ENCODE measurements at regions not wholly inside any gene's neighbourhood (a gene's known extent, or its start where the extent isn't known, plus 50 kb on each side); places are given as distances from the start of the nearest gene placed in this dataset.
A peak's percentile ranks its signal among the peaks of the same experiment; 100 is the strongest.
"Not testable (repeated sequence)": the region's sequence is repeated elsewhere in the genome, so short reads cannot be mapped to it uniquely, and the experiment has no call there.

GRCh38 chr2:89756616-89757015, 1065.1 kb downstream of the RPIA start:
- DNase-seq, result peak; percentile 1

GRCh38 chr2:89758332-89759026, 1067.0 kb downstream of the RPIA start:
- DNase-seq, result peak; percentile 2

DNA sequence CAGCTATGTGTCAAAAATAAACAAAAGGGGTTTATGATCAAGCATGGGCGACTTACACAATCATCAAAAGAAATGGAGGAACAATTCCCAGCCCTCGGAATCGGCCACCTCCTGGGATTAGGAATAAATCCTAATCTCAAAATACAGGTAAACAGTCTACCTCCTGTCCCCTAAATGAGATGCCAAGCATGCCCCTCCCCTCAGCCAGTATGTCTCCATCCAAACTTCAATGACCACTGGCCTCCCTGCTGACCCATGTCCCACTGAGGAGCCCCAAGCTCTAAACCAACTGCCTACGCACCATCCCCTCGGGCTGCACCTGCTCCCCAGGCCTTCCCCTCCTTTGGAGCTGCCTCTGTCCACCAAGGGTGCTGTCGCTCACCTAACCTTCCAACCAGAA, 1069.3 kb downstream of the RPIA start:
- not testable (repeated sequence) for DNase-seq

GRCh38 chr2:89761171-89761570, 1069.7 kb downstream of the RPIA start:
- DNase-seq, result not testable (repeated sequence)

- DNase-seq, result not testable (repeated sequence)
Observed at GRCh38 chr2:89761863-89762262, 1070.4 kb downstream of the RPIA start.

GRCh38 chr2:89762461-89763253, 1071.2 kb downstream of the RPIA start:
- DNase-seq, result peak; percentile 2

DNA sequence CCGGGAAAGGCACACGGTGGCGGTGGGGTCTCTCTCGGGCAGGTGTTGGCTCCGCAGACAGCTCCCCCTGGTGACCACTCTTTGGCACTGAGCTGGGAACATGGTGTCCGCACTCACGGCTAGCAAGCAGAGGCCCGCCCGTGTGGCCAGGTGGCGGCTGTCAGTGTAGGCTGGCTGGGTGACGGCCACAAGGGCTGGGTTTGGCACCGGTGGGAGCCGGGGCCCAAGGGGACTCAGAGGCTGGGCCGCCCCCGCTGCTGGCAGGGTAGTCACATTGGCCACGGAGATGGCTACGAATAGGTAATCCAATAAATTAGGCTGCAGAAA, 1071.7 kb downstream of the RPIA start:
- DNase-seq, result peak; percentile 3

- peak; percentile 3 for DNase-seq
Observed at GRCh38 chr2:89763581-89764485, 1072.4 kb downstream of the RPIA start.

- DNase-seq, result peak; percentile 3
Observed at GRCh38 chr2:89764571-89765360, 1073.3 kb downstream of the RPIA start.

DNA sequence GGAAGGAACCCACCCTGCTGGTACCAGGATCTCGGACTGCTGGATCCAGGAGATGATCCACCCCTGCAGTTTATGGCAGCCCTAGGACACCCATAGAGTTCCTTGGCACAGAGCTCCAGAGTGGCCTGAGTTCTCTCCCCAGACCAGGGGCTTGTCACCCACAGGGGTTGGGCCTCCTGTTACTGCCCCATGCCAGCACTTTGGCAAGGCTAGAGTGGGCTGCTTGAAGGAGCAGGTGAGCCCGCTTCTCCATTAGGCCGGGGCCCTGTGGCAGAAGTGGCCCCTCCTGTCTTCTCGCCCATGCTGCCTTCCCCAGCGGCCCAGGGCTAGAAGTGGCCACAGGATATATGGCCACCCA, 1073.9 kb downstream of the RPIA start:
- DNase-seq, result peak; percentile 4

- DNase-seq, result peak; percentile 2
Observed at GRCh38 chr2:89766141-89766990, 1074.9 kb downstream of the RPIA start.

DNA sequence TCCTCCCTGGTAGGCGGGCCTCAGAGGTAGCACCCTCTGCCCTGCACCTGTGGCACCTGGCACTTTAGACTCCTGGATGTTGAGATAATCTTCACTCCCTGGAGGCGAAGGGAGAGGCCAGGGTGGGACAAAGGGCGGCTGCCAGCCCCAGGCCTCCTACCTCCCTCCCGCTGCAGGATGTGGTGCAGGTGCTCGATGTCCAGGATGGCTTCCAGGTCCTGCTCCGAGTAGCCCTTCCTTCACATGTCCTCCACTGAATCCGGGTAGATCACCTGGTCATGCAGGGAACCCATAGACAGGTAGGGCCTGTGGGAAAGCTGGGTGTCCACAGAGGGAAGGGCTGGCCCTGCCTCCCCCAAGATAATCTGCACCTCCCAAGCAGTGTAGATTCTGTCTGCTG, 1075.6 kb downstream of the RPIA start:
- DNase-seq, result peak; percentile 2

DNA sequence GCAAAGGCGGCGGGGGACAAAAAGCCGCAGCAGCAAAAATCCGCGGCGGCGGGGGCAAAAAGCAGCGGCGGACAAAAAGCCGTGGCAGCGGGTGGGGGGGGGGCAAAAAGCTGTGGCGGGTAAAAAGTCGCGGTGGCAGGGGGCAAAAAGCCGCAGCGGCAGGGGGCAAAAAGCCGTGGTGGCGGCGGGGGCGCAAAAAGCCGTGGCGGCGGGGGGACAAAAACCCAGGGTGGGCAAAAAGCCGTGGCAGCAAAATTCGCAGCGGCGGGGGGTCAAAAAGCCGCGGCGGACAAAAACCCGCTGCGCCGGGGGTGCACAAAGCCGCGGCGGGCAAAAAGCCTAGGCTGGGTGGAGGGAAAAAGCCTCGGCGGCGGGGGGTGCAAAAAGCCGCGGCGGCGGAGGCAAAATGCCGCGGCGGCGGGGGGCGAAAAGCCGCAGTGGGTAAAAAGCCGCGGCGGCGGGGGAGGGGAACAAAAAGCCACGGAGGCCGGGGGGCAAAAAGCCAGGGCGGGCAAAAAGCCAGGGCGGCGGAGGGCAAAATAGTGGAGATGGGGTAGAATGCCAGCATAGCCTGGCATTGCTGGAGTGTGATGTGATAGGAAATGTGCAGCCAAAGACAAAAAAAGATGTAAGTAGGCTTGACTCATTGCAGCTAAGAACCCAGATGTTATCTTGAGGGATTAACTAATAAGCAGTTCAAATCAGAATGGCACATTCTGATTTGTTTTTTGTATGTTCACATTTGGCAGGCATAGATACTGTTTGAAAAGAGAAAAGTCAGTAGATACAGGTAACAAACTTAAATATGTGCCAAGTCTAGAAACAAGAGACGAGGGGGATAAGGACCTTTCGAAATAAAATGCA, 1076.3 kb downstream of the RPIA start:
- DNase-seq, result peak; percentile 1

- no peak for DNase-seq
Observed at GRCh38 chr2:89775885-89776284, 1084.4 kb downstream of the RPIA start.

DNA sequence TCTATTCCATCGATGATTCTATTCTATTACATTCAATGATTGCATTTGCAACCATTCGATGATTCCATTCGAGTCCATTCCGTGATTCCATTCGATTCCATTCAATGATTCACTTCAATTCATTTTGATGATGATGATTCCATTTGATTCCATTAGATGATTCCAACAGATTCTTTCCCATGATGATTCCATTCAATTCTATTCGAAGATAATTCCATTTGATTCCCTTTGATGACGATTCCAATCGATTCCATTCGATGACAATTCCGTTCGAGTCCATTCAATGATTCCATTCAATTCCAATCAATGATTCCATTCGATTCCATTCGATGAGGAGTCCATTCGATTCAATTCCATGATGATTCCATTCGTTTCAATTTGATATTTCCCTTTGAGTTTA, 1088.8 kb downstream of the RPIA start:
- no peak for DNase-seq

- no peak for DNase-seq
Observed at GRCh38 chr2:89781962-89782361, 1090.5 kb downstream of the RPIA start.

- DNase-seq, result no peak
Observed at GRCh38 chr2:89784960-89785359, 1093.5 kb downstream of the RPIA start.

GRCh38 chr2:89785528-89785927, 1094.1 kb downstream of the RPIA start:
- not testable (repeated sequence) for DNase-seq

GRCh38 chr2:89786642-89787041, 1095.2 kb downstream of the RPIA start:
- not testable (repeated sequence) for DNase-seq

DNA sequence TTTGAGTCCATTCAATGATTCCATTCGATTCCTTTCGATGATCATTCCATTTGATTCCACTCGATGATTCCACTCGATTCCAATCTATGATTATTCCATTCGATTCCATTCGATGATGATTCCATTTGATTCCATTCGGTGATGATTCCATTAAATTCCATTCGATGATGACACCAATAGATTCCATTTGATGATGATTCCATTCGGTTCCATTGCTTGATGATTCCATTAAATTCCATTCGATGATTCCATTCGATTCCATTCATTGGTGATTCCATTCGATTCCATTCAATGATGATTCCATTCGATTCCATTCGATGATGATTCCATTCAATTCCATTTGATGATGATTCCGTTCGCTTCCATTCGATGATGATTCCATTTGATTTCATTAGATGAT, 1104.1 kb downstream of the RPIA start:
- not testable (repeated sequence) for DNase-seq
